OCI-LY7 (cell line): ENCODE measurements at regions not wholly inside any gene's neighbourhood (a gene's known extent, or its start where the extent isn't known, plus 50 kb on each side); places are given as distances from the start of the nearest gene placed in this dataset.

Experiments
- CTCF ChIP-seq: fragments of 200-600 bp; sonication (generic); conservative IDR thresholded peaks from 2 replicates; pipeline ENCODE4 v1.5.1; 2014; ENCODE audit warnings: mild to moderate bottlenecking, antibody characterized with exemption, low read length, moderate library complexity, mixed read lengths
- EZH2phosphoT487 ChIP-seq: fragments of 200-600 bp; sonication (generic); IDR thresholded peaks from 2 replicates; pipeline ENCODE4 v1.6.1; 2018; ENCODE audit warnings: low read depth, borderline replicate concordance, mild to moderate bottlenecking, mixed run types, antibody characterized with exemption, low read length, moderate library complexity, mixed read lengths

- no peak for TF ChIP-seq EZH2phosphoT487
- TF ChIP-seq CTCF: no peak
Measured at GRCh38 chr7:54898659-54899340, 120.0 kb upstream of the EGFR start.
